CD14-positive monocyte (primary cell): ENCODE measurements at regions not wholly inside any gene's neighbourhood (a gene's known extent, or its start where the extent isn't known, plus 50 kb on each side); places are given as distances from the start of the nearest gene placed in this dataset.

Source experiments
- DNase-seq, 3 donors: peaks; one replicate each; pipeline ENCODE4 v3.0.0-alpha.2; 2011 to 2022
- H2AFZ ChIP-seq: 2 replicates; pipeline ENCODE4 v1.6.0; 2012; ENCODE audit warnings: mild to moderate bottlenecking, low read depth, low read length, inconsistent platforms; ENCODE audit not compliant: insufficient read depth, poor library complexity, severe bottlenecking
- H3K27ac ChIP-seq, 2 donors: 1 replicate in 1 of 2; 2 replicates in 1 of 2; pipeline ENCODE4 v1.5.1; 2012 to 2013; ENCODE audit warnings: low read length in 2 of 2, control low read depth in 1 of 2, inconsistent platforms in 1 of 2, low read depth in 1 of 2, mild to moderate bottlenecking in 1 of 2
- H3K27me3 ChIP-seq, 2 donors: one replicate each; pipeline versions ENCODE4 v1.6.0 to v1.6.1; 2011 to 2013; ENCODE audit warnings: low read length in 2 of 2; ENCODE audit not compliant: control insufficient read depth in 2 of 2, insufficient read depth in 2 of 2
- H3K36me3 ChIP-seq, 2 donors: replicated peaks in 1 of 2; 1 replicate in 1 of 2; 2 replicates in 1 of 2; pipeline versions ENCODE4 v1.5.1 to v1.6.1; 2012 to 2013; ENCODE audit warnings: low read length in 2 of 2, control low read depth in 1 of 2, inconsistent platforms in 1 of 2, mild to moderate bottlenecking in 1 of 2; ENCODE audit not compliant: insufficient read depth in 2 of 2, control insufficient read depth in 1 of 2
- H3K4me1 ChIP-seq, 2 donors: 1 replicate in 1 of 2; 2 replicates in 1 of 2; pipeline versions ENCODE4 v1.5.1 to v1.6.1; 2012 to 2013; ENCODE audit warnings: low read length in 2 of 2, control low read depth in 1 of 2, inconsistent platforms in 1 of 2, mild to moderate bottlenecking in 1 of 2, moderate library complexity in 1 of 2; ENCODE audit not compliant: insufficient read depth in 2 of 2, control insufficient read depth in 1 of 2
- H3K4me2 ChIP-seq: replicated peaks from 2 replicates; pipeline ENCODE3; 2012; ENCODE audit warnings: low read length, moderate library complexity, mild to moderate bottlenecking; ENCODE audit not compliant: poor library complexity, severe bottlenecking; ENCODE audit errors: extremely low read depth
- H3K4me3 ChIP-seq, 3 experiments: fragments of 200-600 bp in 1 of 3; sonication (generic) in 1 of 3; replicated peaks in 1 of 3; 1 replicate in 2 of 3; 2 replicates in 1 of 3; pipeline ENCODE4 v1.5.1; 2011 to 2013; ENCODE audit warnings: low read length in 3 of 3, mild to moderate bottlenecking in 3 of 3, control low read depth in 2 of 3, low read depth in 2 of 3, inconsistent platforms in 1 of 3, moderate library complexity in 1 of 3
- H3K79me2 ChIP-seq: 2 replicates; pipeline ENCODE4 v1.6.0; 2012; ENCODE audit warnings: mild to moderate bottlenecking, control low read depth, inconsistent platforms, low read length, moderate library complexity; ENCODE audit not compliant: insufficient read depth
- H3K9ac ChIP-seq: 2 replicates; pipeline ENCODE4 v1.6.0; 2017; ENCODE audit warnings: low read length, mild to moderate bottlenecking; ENCODE audit not compliant: insufficient read depth, poor library complexity, severe bottlenecking
- H3K9me3 ChIP-seq, 2 donors: replicated peaks in 1 of 2; 1 replicate in 1 of 2; 2 replicates in 1 of 2; pipeline versions ENCODE4 v1.5.1 to v1.6.1; 2012 to 2013; ENCODE audit warnings: low read length in 2 of 2, control low read depth in 1 of 2; ENCODE audit not compliant: control insufficient read depth in 1 of 2, insufficient read depth in 1 of 2
- H4K20me1 ChIP-seq: 2 replicates; pipeline ENCODE4 v1.6.0; 2012; ENCODE audit warnings: mild to moderate bottlenecking, low read length, control low read depth, moderate library complexity; ENCODE audit not compliant: insufficient read depth
- H3K27ac Mint-ChIP-seq, 7 donors: one replicate each; pipeline ENCODE4 v1.8.0; 2020; ENCODE audit warnings: mild to moderate bottlenecking in 7 of 7, mixed read lengths in 7 of 7, moderate library complexity in 6 of 7, inconsistent platforms in 2 of 7
- H3K27me3 Mint-ChIP-seq, 3 donors: one replicate each; pipeline ENCODE4 v1.8.0; 2021 to 2022; ENCODE audit warnings: low read depth in 3 of 3, mild to moderate bottlenecking in 3 of 3, mixed read lengths in 3 of 3, moderate library complexity in 3 of 3, inconsistent platforms in 1 of 3
- H3K36me3 Mint-ChIP-seq, 2 donors: one replicate each; pipeline ENCODE4 v1.8.0; 2020; ENCODE audit warnings: mixed read lengths in 2 of 2, inconsistent platforms in 1 of 2, mild to moderate bottlenecking in 1 of 2
- H3K4me1 Mint-ChIP-seq: one replicate; pipeline ENCODE4 v1.8.0; 2020; ENCODE audit warnings: mild to moderate bottlenecking, mixed read lengths
- H3K4me3 Mint-ChIP-seq, 2 donors: one replicate each; pipeline ENCODE4 v1.8.0; 2020; ENCODE audit warnings: mild to moderate bottlenecking in 2 of 2, mixed read lengths in 2 of 2, moderate library complexity in 1 of 2
- H3K9me3 Mint-ChIP-seq, 7 donors: one replicate each; pipeline ENCODE4 v1.8.0; 2020 to 2022; ENCODE audit warnings: mixed read lengths in 7 of 7, mild to moderate bottlenecking in 6 of 7, moderate library complexity in 6 of 7, inconsistent platforms in 2 of 7
- CTCF ChIP-seq: fragments of 200-600 bp; IDR thresholded peaks from one replicate; pipeline ENCODE4 v1.8.0; 2022; ENCODE audit warnings: antibody characterized with exemption, mild to moderate bottlenecking
- WGBS: methylation state at CpG from one replicate; pipeline ENCODE4 v1.1.5; 2013; ENCODE audit warnings: missing lambda C conversion rate; ENCODE audit not compliant: insufficient coverage; 5-methylcytosine and 5-hydroxymethylcytosine counted together
- intact Hi-C, 2 donors: fragments of 100-400 bp; cut with micrococcal nuclease; formaldehyde crosslinking; loops; one replicate each; pipeline versions ENCODE4 v1.15.0 to v1.15.1; 2023

GRCh38 chr7:84838857-84839256 is 348.0 kb downstream of the SEMA3D start:
- no peaks in the 10 kb centered on the region for H4K20me1 ChIP-seq
- Mint-ChIP-seq H3K27ac (no peak overlapping the region), H3K36me3 (no peaks in the 10 kb centered on the region), H3K4me1 (no peaks in the 10 kb centered on the region), H3K27me3 (no peaks in the 10 kb centered on the region), H3K9me3 (peaks cover 0 to 4% (median 0%) of the 10 kb centered on the region in 7 donors), H3K4me3 (no peak overlapping the region)
- DNase-seq: no peak
- H3K27me3 ChIP-seq: no peaks in the 10 kb centered on the region
- WGBS: 86% methylated on average over 2 of the region's 5 CpGs
- no peaks in the 10 kb centered on the region for H3K79me2 ChIP-seq
- no peak overlapping the region for H3K27ac ChIP-seq
- intact Hi-C loops: no loop called here
- H3K36me3 ChIP-seq: no peaks in the 10 kb centered on the region
- H3K4me3 ChIP-seq: no peak overlapping the region
- H3K4me2 ChIP-seq: no peak overlapping the region
- no peak overlapping the region for H2AFZ ChIP-seq
- H3K4me1 ChIP-seq: no peaks in the 10 kb centered on the region
- no peak for TF ChIP-seq CTCF
- H3K9ac ChIP-seq: no peak overlapping the region
- H3K9me3 ChIP-seq: no peaks in the 10 kb centered on the region

- H3K27ac ChIP-seq: no peak overlapping the region
- H3K27ac Mint-ChIP-seq: no peak overlapping the region
- no peaks in the 10 kb centered on the region for H3K4me1 Mint-ChIP-seq
- H3K9me3 ChIP-seq: no peaks in the 10 kb centered on the region
- no peaks in the 10 kb centered on the region for H3K79me2 ChIP-seq
- no peaks in the 10 kb centered on the region for H3K27me3 ChIP-seq
- no peak for TF ChIP-seq CTCF
- no peak overlapping the region for H3K4me2 ChIP-seq
- H4K20me1 ChIP-seq: no peaks in the 10 kb centered on the region
- H3K4me1 ChIP-seq: no peaks in the 10 kb centered on the region
- H3K9ac ChIP-seq: no peak overlapping the region
- H2AFZ ChIP-seq: no peak overlapping the region
- DNase-seq: no peak
- H3K36me3 ChIP-seq: no peaks in the 10 kb centered on the region
- H3K36me3 Mint-ChIP-seq: no peaks in the 10 kb centered on the region
- intact Hi-C loops: no loop called here
- H3K4me3 Mint-ChIP-seq: no peak overlapping the region
- no CpG with 5 or more reads among the region's 2 CpGs for WGBS
- no peak overlapping the region for H3K4me3 ChIP-seq
- H3K27me3 Mint-ChIP-seq: no peaks in the 10 kb centered on the region
- H3K9me3 Mint-ChIP-seq: peaks cover 0 to 4% (median 0%) of the 10 kb centered on the region in 7 donors
Observed at GRCh38 chr7:84837405-84837804, 349.5 kb downstream of the SEMA3D start.
